H9 (cell line): ENCODE measurements at regions not wholly inside any gene's neighbourhood (a gene's known extent, or its start where the extent isn't known, plus 50 kb on each side); places are given as distances from the start of the nearest gene placed in this dataset.

ENCODE experiments used
- DNase-seq: peaks from one replicate; pipeline ENCODE4 v3.0.0-alpha.2; 2017
- H2AFZ ChIP-seq: one replicate; pipeline ENCODE4 v1.6.1; 2013; ENCODE audit warnings: mild to moderate bottlenecking, low read length, control low read depth, moderate library complexity
- H2AK5ac ChIP-seq: 2 replicates; pipeline ENCODE4 v1.6.1; 2013; ENCODE audit warnings: low read length, control low read depth, mixed read lengths; ENCODE audit not compliant: insufficient read length
- H2BK120ac ChIP-seq: one replicate; pipeline ENCODE4 v1.6.1; 2013; ENCODE audit warnings: low read depth, mild to moderate bottlenecking, low read length, control low read depth, inconsistent platforms; ENCODE audit not compliant: poor library complexity, severe bottlenecking
- H2BK12ac ChIP-seq: 2 replicates; pipeline ENCODE4 v1.6.1; 2013; ENCODE audit warnings: low read length, control low read depth, mixed read lengths, low read depth; ENCODE audit not compliant: insufficient read length
- H2BK15ac ChIP-seq: 2 replicates; pipeline ENCODE4 v1.6.1; 2013; ENCODE audit warnings: low read depth, low read length, control low read depth
- H2BK20ac ChIP-seq: one replicate; pipeline ENCODE4 v1.6.1; 2013; ENCODE audit warnings: low read depth, mild to moderate bottlenecking, low read length, control low read depth, inconsistent platforms; ENCODE audit not compliant: poor library complexity, severe bottlenecking
- H2BK5ac ChIP-seq: 2 replicates; pipeline ENCODE4 v1.6.1; 2013; ENCODE audit warnings: low read length, control low read depth, mixed read lengths; ENCODE audit not compliant: insufficient read length
- H3K14ac ChIP-seq: 2 replicates; pipeline ENCODE4 v1.6.1; 2013; ENCODE audit warnings: low read length, control low read depth; ENCODE audit not compliant: insufficient read depth
- H3K18ac ChIP-seq: 2 replicates; pipeline ENCODE4 v1.6.1; 2013; ENCODE audit warnings: low read depth, mild to moderate bottlenecking, mixed read lengths, low read length, control low read depth; ENCODE audit not compliant: insufficient read length
- H3K23ac ChIP-seq: 2 replicates; pipeline ENCODE4 v1.6.1; 2013; ENCODE audit warnings: low read length, control low read depth, mixed read lengths, low read depth; ENCODE audit not compliant: insufficient read length
- H3K23me2 ChIP-seq: 2 replicates; pipeline ENCODE4 v1.6.1; 2013; ENCODE audit warnings: low read depth, mild to moderate bottlenecking, mixed read lengths, low read length, control low read depth; ENCODE audit not compliant: insufficient read length, poor library complexity, severe bottlenecking
- H3K27ac ChIP-seq: 2 replicates; pipeline ENCODE4 v1.5.1; 2013; ENCODE audit warnings: low read length, control low read depth, mixed read lengths, low read depth; ENCODE audit not compliant: insufficient read length
- H3K27me3 ChIP-seq: 2 replicates; pipeline ENCODE4 v1.6.1; 2013; ENCODE audit warnings: low read length, control low read depth, inconsistent platforms; ENCODE audit not compliant: insufficient read depth
- H3K4ac ChIP-seq: 2 replicates; pipeline ENCODE4 v1.6.1; 2013; ENCODE audit warnings: low read depth, mild to moderate bottlenecking, control low read depth, inconsistent platforms, low read length, moderate library complexity
- H3K4me1 ChIP-seq: 2 replicates; pipeline ENCODE4 v1.6.1; 2013; ENCODE audit warnings: low read length, control low read depth, inconsistent platforms; ENCODE audit not compliant: insufficient read depth
- H3K4me2 ChIP-seq: 2 replicates; pipeline ENCODE4 v1.6.1; 2013; ENCODE audit warnings: low read length, control low read depth, mixed read lengths; ENCODE audit not compliant: insufficient read length, insufficient read depth
- H3K56ac ChIP-seq: 2 replicates; pipeline ENCODE4 v1.6.1; 2013; ENCODE audit warnings: low read depth, mild to moderate bottlenecking, mixed read lengths, low read length, control low read depth; ENCODE audit not compliant: insufficient read length
- H3K79me1 ChIP-seq: 2 replicates; pipeline ENCODE4 v1.6.1; 2013; ENCODE audit warnings: low read depth, mild to moderate bottlenecking, moderate library complexity, low read length, control low read depth, inconsistent platforms; ENCODE audit not compliant: insufficient read depth, poor library complexity, severe bottlenecking
- H3K79me2 ChIP-seq: 2 replicates; pipeline ENCODE4 v1.6.1; 2013; ENCODE audit warnings: low read length, control low read depth, inconsistent platforms; ENCODE audit not compliant: insufficient read depth
- H3K9ac ChIP-seq: 2 replicates; pipeline ENCODE4 v1.6.1; 2013; ENCODE audit warnings: low read length, control low read depth, mixed read lengths; ENCODE audit not compliant: insufficient read length; ENCODE audit errors: extremely low read depth
- H3K9me3 ChIP-seq: one replicate; pipeline ENCODE4 v1.6.1; 2013; ENCODE audit warnings: low read depth, low read length, inconsistent platforms; ENCODE audit not compliant: control insufficient read depth
- H3T11ph ChIP-seq: one replicate; pipeline ENCODE4 v1.6.1; 2013; ENCODE audit warnings: mild to moderate bottlenecking, low read length, control low read depth, inconsistent platforms
- H4K20me1 ChIP-seq: one replicate; pipeline ENCODE4 v1.6.1; 2013; ENCODE audit not compliant: control insufficient read depth, insufficient read length, insufficient read depth
- H4K5ac ChIP-seq: 2 replicates; pipeline ENCODE4 v1.6.1; 2013; ENCODE audit warnings: low read depth, mild to moderate bottlenecking, mixed read lengths, low read length, control low read depth; ENCODE audit not compliant: insufficient read length
- H4K8ac ChIP-seq: replicated peaks from 2 replicates; pipeline ENCODE4 v1.6.1; 2013; ENCODE audit warnings: low read length, control low read depth, mixed read lengths, low read depth; ENCODE audit not compliant: insufficient read length
- H4K91ac ChIP-seq: 2 replicates; pipeline ENCODE4 v1.6.1; 2013; ENCODE audit warnings: low read depth, mild to moderate bottlenecking, moderate library complexity, mixed read lengths, low read length, control low read depth; ENCODE audit not compliant: insufficient read length
- H3K27ac Mint-ChIP-seq, 3 experiments: 2 replicates in 2 of 3; 3 replicates in 1 of 3; pipeline ENCODE4 v1.8.0; 2020 to 2021; ENCODE audit warnings: mixed read lengths in 3 of 3, mild to moderate bottlenecking in 1 of 3, moderate library complexity in 1 of 3
- H3K27me3 Mint-ChIP-seq: 2 replicates; pipeline ENCODE4 v1.8.0; 2021; ENCODE audit warnings: low read depth, mild to moderate bottlenecking, moderate library complexity, mixed read lengths
- H3K36me3 Mint-ChIP-seq, 3 experiments: 2 replicates in 2 of 3; 3 replicates in 1 of 3; pipeline ENCODE4 v1.8.0; 2020 to 2021; ENCODE audit warnings: low read depth in 3 of 3, mixed read lengths in 3 of 3; ENCODE audit not compliant: insufficient read depth in 1 of 3
- H3K4me1 Mint-ChIP-seq, 2 experiments: 2 replicates each; pipeline ENCODE4 v1.8.0; 2020; ENCODE audit warnings: mixed read lengths in 2 of 2
- H3K4me3 Mint-ChIP-seq, 2 experiments: 2 replicates in 1 of 2; 3 replicates in 1 of 2; pipeline ENCODE4 v1.8.0; 2020 to 2021; ENCODE audit warnings: mild to moderate bottlenecking in 2 of 2, mixed read lengths in 2 of 2, moderate library complexity in 1 of 2
- H3K9me3 Mint-ChIP-seq, 2 experiments: 2 replicates in 1 of 2; 3 replicates in 1 of 2; pipeline ENCODE4 v1.8.0; 2020; ENCODE audit warnings: mild to moderate bottlenecking in 2 of 2, mixed read lengths in 2 of 2, moderate library complexity in 1 of 2
- WGBS: extraction: QIAGEN DNeasy Blood & Tissue Kit; methylation state at CpG from one replicate; pipeline ENCODE4 v1.1.7; 2013; ENCODE audit warnings: missing lambda C conversion rate, low lambda C conversion rate, mixed read lengths; ENCODE audit not compliant: insufficient read length; ENCODE audit errors: extremely low coverage; 5-methylcytosine and 5-hydroxymethylcytosine counted together
- TF ChIP-seq, protein P1 (sequence below): fragments of 200-600 bp; sonication (generic); conservative IDR thresholded peaks from 3 replicates; pipeline ENCODE4 v1.8.0; 2021; ENCODE audit warnings: antibody characterized with exemption, mild to moderate bottlenecking

- Histone ChIP-seq H3K23me2 (no peaks in the 10 kb centered on the region), H3K4me1 (peaks cover 2% of the 10 kb centered on the region; the same call in 1 of the 2 replicates), H3K79me2 (no peaks in the 10 kb centered on the region), H3K79me1 (no peaks in the 10 kb centered on the region), H3K18ac (no peak overlapping the region), H3K56ac (no peak overlapping the region), H3K9ac (no peak overlapping the region), H3K4ac (no peak overlapping the region), H2BK5ac (no peak overlapping the region), H2BK120ac (no peak overlapping the region), H4K20me1 (no peaks in the 10 kb centered on the region), H3K23ac (no peak overlapping the region), H2BK12ac (no peak overlapping the region), H4K91ac (no peak overlapping the region), H3K14ac (no peak overlapping the region), H3K9me3 (no peaks in the 10 kb centered on the region), H2BK15ac (no peak overlapping the region), H2AK5ac (no peak overlapping the region), H2AFZ (no peak overlapping the region), H3T11ph (no peak overlapping the region), H3K27ac (no peak overlapping the region), H2BK20ac (no peak overlapping the region), H4K8ac (no peak overlapping the region), H3K4me2 (no peak overlapping the region), H3K27me3 (no peaks in the 10 kb centered on the region), H4K5ac (no peak overlapping the region)
- no CpG with 5 or more reads among the region's 4 CpGs for WGBS
- Mint-ChIP-seq H3K4me1 (peaks cover 22 to 23% of the 10 kb centered on the region in 2 experiments), H3K27me3 (no peaks in the 10 kb centered on the region), H3K27ac (no peak overlapping the region), H3K36me3 (no peaks in the 10 kb centered on the region), H3K4me3 (no peak overlapping the region), H3K9me3 (no peaks in the 10 kb centered on the region)
- no peak for DNase-seq
- TF ChIP-seq, protein P1, sequence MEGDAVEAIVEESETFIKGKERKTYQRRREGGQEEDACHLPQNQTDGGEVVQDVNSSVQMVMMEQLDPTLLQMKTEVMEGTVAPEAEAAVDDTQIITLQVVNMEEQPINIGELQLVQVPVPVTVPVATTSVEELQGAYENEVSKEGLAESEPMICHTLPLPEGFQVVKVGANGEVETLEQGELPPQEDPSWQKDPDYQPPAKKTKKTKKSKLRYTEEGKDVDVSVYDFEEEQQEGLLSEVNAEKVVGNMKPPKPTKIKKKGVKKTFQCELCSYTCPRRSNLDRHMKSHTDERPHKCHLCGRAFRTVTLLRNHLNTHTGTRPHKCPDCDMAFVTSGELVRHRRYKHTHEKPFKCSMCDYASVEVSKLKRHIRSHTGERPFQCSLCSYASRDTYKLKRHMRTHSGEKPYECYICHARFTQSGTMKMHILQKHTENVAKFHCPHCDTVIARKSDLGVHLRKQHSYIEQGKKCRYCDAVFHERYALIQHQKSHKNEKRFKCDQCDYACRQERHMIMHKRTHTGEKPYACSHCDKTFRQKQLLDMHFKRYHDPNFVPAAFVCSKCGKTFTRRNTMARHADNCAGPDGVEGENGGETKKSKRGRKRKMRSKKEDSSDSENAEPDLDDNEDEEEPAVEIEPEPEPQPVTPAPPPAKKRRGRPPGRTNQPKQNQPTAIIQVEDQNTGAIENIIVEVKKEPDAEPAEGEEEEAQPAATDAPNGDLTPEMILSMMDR: no peak
These were observed 129.8 kb upstream of the KRR1 start for GRCh38 chr12:75641031-75641780.
